Kidney (tissue), 13 donors: ENCODE measurements at regions not wholly inside any gene's neighbourhood (a gene's known extent, or its start where the extent isn't known, plus 50 kb on each side); places are given as distances from the start of the nearest gene placed in this dataset.

Experiments
- DNase-seq, 5 donors: peaks; one replicate each; pipeline ENCODE4 v3.0.0-alpha.2; 2013 to 2020
- FAIRE-seq: peaks from 2 replicates; lab custom pipeline; 2012; peaks lifted over from hg19 to GRCh38; lab: Jason Lieb, UNC
- H3K27ac ChIP-seq, 2 donors: one replicate each; pipeline ENCODE4 v1.7.0; 2013; ENCODE audit warnings: low read depth in 2 of 2, low read length in 2 of 2, inconsistent platforms in 1 of 2
- H3K27me3 ChIP-seq: one replicate; pipeline ENCODE4 v1.7.1; 2013; ENCODE audit warnings: low read length, inconsistent platforms; ENCODE audit not compliant: control insufficient read depth, insufficient read depth
- H3K36me3 ChIP-seq, 3 donors: one replicate each; pipeline versions ENCODE4 v1.7.0 to v1.7.1; 2013; ENCODE audit warnings: low read length in 3 of 3, control low read depth in 1 of 3, inconsistent platforms in 1 of 3; ENCODE audit not compliant: insufficient read depth in 3 of 3, control insufficient read depth in 2 of 3
- H3K4me1 ChIP-seq, 3 donors: one replicate each; pipeline versions ENCODE4 v1.7.0 to v1.7.1; 2013; ENCODE audit warnings: low read length in 3 of 3, inconsistent platforms in 1 of 3, low read depth in 1 of 3; ENCODE audit not compliant: control insufficient read depth in 2 of 3, insufficient read depth in 2 of 3
- H3K4me3 ChIP-seq, 3 donors: one replicate each; pipeline versions ENCODE4 v1.7.0 to v1.8.1; 2013; ENCODE audit warnings: low read length in 3 of 3, control low read depth in 1 of 3, inconsistent platforms in 1 of 3
- H3K9ac ChIP-seq, 3 donors: one replicate each; pipeline versions ENCODE4 v1.7.0 to v1.7.1; 2013; ENCODE audit warnings: low read length in 3 of 3, control low read depth in 1 of 3, inconsistent platforms in 1 of 3
- H3K9me3 ChIP-seq, 3 donors: one replicate each; pipeline versions ENCODE4 v1.7.0 to v1.7.1; 2013; ENCODE audit warnings: low read length in 3 of 3, control low read depth in 1 of 3, inconsistent platforms in 1 of 3; ENCODE audit not compliant: control insufficient read depth in 2 of 3, insufficient read depth in 1 of 3
- intact Hi-C: fragments of 100-400 bp; cut with DNase I; formaldehyde crosslinking; loops from one replicate; pipeline ENCODE4 v1.11.1; 2022
- TF ChIP-seq, protein P1 (sequence below): IDR thresholded peaks from 3 replicates; pipeline ENCODE4 v1.5.1; 2012; ENCODE audit warnings: mild to moderate bottlenecking, moderate library complexity, borderline replicate concordance; ENCODE audit not compliant: insufficient read depth; ENCODE audit errors: extremely low read depth
- donor health status: control.
- donor health status: control.
- donor health status: control.
- donor health status: control.
- donor health status: control.
- donor health status: DM: yes; HTN: yes; CAD: no.
- donor health status: Normal renal cell carcinoma (clear cell type).

GRCh38 chr1:30087465-30087864 is 635.9 kb downstream of the MATN1 start:
- DNase-seq: peak in 1 of 5 donors; percentile 13
- Histone ChIP-seq H3K9me3 (peaks cover 0 to 12% (median 3%) of the 10 kb centered on the region in 3 donors), H3K9ac (no peak overlapping the region), H3K4me3 (no peak overlapping the region), H3K27me3 (no peaks in the 10 kb centered on the region), H3K36me3 (no peaks in the 10 kb centered on the region), H3K4me1 (peaks cover 0 to 14% (median 10%) of the 10 kb centered on the region in 3 donors), H3K27ac (no peak overlapping the region)
- intact Hi-C loops: no loop called here
- FAIRE-seq: no peak
- TF ChIP-seq, protein P1, sequence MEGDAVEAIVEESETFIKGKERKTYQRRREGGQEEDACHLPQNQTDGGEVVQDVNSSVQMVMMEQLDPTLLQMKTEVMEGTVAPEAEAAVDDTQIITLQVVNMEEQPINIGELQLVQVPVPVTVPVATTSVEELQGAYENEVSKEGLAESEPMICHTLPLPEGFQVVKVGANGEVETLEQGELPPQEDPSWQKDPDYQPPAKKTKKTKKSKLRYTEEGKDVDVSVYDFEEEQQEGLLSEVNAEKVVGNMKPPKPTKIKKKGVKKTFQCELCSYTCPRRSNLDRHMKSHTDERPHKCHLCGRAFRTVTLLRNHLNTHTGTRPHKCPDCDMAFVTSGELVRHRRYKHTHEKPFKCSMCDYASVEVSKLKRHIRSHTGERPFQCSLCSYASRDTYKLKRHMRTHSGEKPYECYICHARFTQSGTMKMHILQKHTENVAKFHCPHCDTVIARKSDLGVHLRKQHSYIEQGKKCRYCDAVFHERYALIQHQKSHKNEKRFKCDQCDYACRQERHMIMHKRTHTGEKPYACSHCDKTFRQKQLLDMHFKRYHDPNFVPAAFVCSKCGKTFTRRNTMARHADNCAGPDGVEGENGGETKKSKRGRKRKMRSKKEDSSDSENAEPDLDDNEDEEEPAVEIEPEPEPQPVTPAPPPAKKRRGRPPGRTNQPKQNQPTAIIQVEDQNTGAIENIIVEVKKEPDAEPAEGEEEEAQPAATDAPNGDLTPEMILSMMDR: no peak

DNA sequence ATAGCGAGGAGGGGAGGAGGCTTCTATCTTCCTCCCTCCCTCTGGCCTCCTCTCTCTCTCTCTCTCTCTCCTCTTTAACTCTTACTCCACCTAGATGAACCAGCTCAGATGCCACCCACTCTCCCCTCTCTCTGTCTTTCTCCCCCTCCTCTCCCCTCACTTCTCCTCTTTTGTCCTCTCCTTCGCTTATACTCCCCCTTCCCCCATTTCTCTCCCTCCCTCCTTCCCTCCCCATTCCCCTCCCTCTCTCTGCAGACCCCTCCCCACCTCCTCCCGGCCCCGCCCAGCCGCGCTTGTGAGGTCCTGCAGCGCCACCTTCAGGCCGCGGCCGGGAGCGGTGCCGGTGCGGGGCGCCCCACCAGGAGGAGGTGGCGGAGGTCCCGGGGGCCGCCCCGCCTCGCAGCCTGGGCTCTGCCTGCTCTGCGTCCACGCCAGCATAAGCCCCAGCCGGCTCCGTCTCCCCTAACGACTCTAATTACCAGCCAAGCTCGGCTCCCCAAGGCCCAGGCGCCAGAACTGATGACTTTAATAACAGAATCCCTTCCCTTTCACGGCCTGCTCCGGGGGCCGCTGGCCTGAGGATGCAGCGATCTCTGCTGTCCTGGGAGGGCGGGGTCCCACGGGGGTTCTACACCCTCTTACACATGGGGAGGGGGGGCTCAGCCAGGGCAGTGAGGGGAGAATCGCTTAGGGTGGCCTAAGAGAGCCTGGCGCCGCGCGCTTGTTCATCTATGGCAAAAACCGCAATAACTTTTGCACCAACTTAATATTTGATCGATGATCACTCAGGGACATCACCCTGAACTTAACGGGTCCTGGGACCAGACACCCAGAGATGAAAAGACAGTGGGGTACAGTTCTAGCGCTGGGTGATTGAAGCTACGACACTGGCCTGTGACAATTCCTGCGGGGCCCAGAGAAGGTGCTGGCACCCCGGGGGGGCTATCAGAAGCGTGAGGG is 637.3 kb downstream of the MATN1 start:
- peak; percentile 78 to 89 (median 86) for DNase-seq
- TF ChIP-seq, protein P1: peak; percentile 71
- no peaks in the 10 kb centered on the region for H3K27me3 ChIP-seq
- intact Hi-C loops: no loop called here
- no peak overlapping the region for H3K9ac ChIP-seq
- H3K4me1 ChIP-seq: peaks cover 0 to 14% (median 10%) of the 10 kb centered on the region in 3 donors
- no peaks in the 10 kb centered on the region for H3K9me3 ChIP-seq
- peak overlapping the region in 1 of 3 donors; percentile 4 for H3K4me3 ChIP-seq
- no peaks in the 10 kb centered on the region for H3K36me3 ChIP-seq
- H3K27ac ChIP-seq: no peak overlapping the region
- FAIRE-seq: no peak

DNA sequence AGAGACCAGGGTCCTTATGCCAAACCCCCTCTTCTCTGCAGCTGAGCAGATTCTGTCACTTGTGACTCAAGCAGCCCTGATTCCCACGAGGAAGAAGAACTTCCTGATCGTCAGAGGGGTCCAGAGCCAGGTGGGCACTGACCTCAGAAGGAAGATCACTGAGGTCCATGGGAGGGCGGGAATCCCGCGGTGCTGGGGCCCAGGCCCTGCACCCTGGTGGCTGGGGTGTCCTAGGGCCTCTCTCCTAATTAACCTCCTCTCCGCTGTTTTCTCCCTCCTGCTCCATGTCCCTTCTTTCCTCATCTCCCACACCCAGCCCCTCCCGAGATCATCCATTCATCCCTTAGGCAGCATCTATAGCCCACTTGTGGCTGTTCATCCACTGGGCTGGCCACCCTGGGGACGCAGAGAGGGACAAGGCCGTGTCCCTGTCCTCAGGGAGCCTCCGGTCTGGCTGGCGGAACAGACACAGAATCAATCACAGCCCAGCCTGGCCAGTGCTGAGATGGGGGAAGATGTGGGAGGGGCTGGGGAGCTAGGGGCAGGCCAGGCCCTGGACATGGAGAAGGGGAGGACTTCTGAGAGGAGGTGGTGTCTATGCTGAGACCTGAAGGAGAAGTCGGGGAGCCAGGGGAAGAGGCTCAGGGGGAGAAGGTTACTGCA is 638.3 kb downstream of the MATN1 start:
- FAIRE-seq (no peak), DNase-seq (no peak)
- no peak overlapping the region for H3K27ac ChIP-seq
- no peaks in the 10 kb centered on the region for H3K36me3 ChIP-seq
- TF ChIP-seq, protein P1: no peak
- H3K9ac ChIP-seq: no peak overlapping the region
- no peaks in the 10 kb centered on the region for H3K9me3 ChIP-seq
- peaks cover 0 to 14% (median 10%) of the 10 kb centered on the region in 3 donors for H3K4me1 ChIP-seq
- no peak overlapping the region for H3K4me3 ChIP-seq
- no peaks in the 10 kb centered on the region for H3K27me3 ChIP-seq
- intact Hi-C loops: no loop called here
